ENCODE measurements at regions not wholly inside any gene's neighbourhood (a gene's known extent, or its start where the extent isn't known, plus 50 kb on each side); places are given as distances from the start of the nearest gene placed in this dataset.

DNA sequence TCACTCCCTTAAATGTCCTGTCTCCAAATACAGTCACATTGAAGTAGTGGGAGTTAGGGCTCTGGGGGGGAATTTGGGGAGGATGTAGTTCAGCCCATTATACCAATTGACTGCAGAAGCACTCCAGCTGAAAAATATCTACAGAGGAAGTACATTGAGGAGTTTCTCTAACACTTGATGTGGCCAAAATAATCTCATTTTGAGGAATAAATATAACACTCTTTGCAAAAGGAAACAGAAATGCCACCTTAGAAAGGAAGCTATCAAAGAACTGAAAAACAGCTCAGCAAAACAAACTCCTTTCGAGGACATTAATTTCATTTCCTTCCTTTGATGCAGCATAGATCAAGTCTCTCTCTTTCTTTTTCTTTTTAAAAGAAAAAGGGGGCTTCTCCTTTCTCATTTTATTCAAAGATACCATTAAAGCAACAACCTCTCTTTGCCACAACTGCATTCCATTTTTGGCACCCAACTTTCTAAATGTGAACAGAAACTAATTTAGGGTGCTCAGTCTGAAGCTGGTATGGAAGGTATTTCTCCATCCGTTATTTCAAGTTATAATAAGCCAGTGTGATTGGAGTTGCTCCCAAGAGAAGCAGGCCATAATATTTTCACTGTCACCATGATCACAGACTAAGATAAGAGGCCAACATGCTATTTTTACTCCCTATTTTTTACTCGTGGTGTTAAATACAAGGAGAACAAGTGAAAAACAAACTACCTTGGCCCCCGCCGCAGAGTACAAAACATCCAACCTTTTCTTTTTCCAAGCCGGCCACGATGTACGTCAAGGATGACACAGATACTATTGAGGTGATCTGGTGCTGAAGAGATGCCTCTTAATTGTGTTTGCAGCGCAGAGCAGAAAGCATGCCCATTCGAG lies 230.4 kb upstream of the GATB start:
- no TSS peak for BruUV-seq (replicated peaks)
- H3K36me3 ChIP-seq (ENCODE audit: insufficient read depth, low read length): no peaks in the 10 kb centered on the region
- no peak overlapping the region for H3K4me3 ChIP-seq (ENCODE audit: low read depth, low read length, poor library complexity, severe bottlenecking)
- no peaks in the 10 kb centered on the region for H3K4me1 ChIP-seq (ENCODE audit: insufficient read depth, low read length, poor library complexity, severe bottlenecking)
- intact Hi-C loops (cut with micrococcal nuclease; ENCODE audit: unreplicated experiment): no loop called here
- POLR2A ChIA-PET: no interaction called here
- H3K9me3 ChIP-seq (ENCODE audit: low read length): no peaks in the 10 kb centered on the region
- no peak overlapping the region for H3K27ac ChIP-seq (ENCODE audit: low read depth, low read length, poor library complexity, severe bottlenecking)
- no peaks in the 10 kb centered on the region for H3K9me2 ChIP-seq (ENCODE audit: insufficient read depth, low read length)
- TF ChIP-seq, protein P1, sequence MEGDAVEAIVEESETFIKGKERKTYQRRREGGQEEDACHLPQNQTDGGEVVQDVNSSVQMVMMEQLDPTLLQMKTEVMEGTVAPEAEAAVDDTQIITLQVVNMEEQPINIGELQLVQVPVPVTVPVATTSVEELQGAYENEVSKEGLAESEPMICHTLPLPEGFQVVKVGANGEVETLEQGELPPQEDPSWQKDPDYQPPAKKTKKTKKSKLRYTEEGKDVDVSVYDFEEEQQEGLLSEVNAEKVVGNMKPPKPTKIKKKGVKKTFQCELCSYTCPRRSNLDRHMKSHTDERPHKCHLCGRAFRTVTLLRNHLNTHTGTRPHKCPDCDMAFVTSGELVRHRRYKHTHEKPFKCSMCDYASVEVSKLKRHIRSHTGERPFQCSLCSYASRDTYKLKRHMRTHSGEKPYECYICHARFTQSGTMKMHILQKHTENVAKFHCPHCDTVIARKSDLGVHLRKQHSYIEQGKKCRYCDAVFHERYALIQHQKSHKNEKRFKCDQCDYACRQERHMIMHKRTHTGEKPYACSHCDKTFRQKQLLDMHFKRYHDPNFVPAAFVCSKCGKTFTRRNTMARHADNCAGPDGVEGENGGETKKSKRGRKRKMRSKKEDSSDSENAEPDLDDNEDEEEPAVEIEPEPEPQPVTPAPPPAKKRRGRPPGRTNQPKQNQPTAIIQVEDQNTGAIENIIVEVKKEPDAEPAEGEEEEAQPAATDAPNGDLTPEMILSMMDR (conservative IDR thresholded peaks at IDR 0.05; ENCODE audit: low read length): no peak
- no peak for TF ChIP-seq EZH2phosphoT487 (IDR thresholded peaks at IDR 0.05; ENCODE audit: borderline replicate concordance, low read depth, low read length)
- no peaks in the 10 kb centered on the region for H3K79me2 ChIP-seq (ENCODE audit: insufficient read depth, low read depth, low read length)
- no peak overlapping the region for H2AFZ ChIP-seq (ENCODE audit: low read length)
- H4K20me1 ChIP-seq (ENCODE audit: insufficient read depth, low read length): no peaks in the 10 kb centered on the region
- CTCF ChIA-PET (ENCODE audit: unreplicated experiment): no interaction called here
- no peak for DNase-seq (ENCODE audit: low spot score)
- no peak overlapping the region for H3K4me2 ChIP-seq (ENCODE audit: low read length)

DNA sequence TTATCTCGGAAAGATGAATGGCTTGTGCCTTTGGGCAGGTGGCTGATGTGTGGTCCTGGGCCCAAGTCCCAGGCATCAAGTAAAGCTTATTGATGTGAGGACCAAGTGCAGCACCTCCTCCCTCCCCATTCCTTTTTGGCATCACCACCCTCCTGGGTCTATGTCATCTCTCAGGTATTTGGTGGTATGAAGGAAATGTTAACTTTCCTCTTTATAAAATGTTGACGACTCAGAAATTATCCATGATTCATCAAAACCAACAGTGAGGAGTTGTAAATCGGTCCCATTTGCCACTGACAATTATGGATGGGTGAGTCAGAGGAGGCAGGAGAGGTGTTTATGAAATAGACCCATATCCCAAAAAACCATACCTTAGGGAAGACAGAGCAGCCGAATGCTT lies 229.4 kb upstream of the GATB start:
- Histone ChIP-seq H3K36me3 (ENCODE audit: insufficient read depth, low read length) (no peaks in the 10 kb centered on the region), H3K9me3 (ENCODE audit: low read length) (no peaks in the 10 kb centered on the region), H3K27ac (ENCODE audit: low read depth, low read length, poor library complexity, severe bottlenecking) (no peak overlapping the region), H3K4me3 (ENCODE audit: low read depth, low read length, poor library complexity, severe bottlenecking) (no peak overlapping the region), H3K4me2 (ENCODE audit: low read length) (no peak overlapping the region), H3K79me2 (ENCODE audit: insufficient read depth, low read depth, low read length) (no peaks in the 10 kb centered on the region), H4K20me1 (ENCODE audit: insufficient read depth, low read length) (no peaks in the 10 kb centered on the region), H3K4me1 (ENCODE audit: insufficient read depth, low read length, poor library complexity, severe bottlenecking) (no peaks in the 10 kb centered on the region), H3K9me2 (ENCODE audit: insufficient read depth, low read length) (no peaks in the 10 kb centered on the region), H2AFZ (ENCODE audit: low read length) (no peak overlapping the region)
- intact Hi-C loops (cut with micrococcal nuclease; ENCODE audit: unreplicated experiment): no loop called here
- no peak for TF ChIP-seq EZH2phosphoT487 (IDR thresholded peaks at IDR 0.05; ENCODE audit: borderline replicate concordance, low read depth, low read length)
- TF ChIP-seq, protein P1 (conservative IDR thresholded peaks at IDR 0.05; ENCODE audit: low read length): no peak
- ChIA-PET CTCF (ENCODE audit: unreplicated experiment) (no interaction called here), POLR2A (no interaction called here)
- BruUV-seq (replicated peaks): no TSS peak
- DNase-seq (ENCODE audit: low spot score): no peak

DNA sequence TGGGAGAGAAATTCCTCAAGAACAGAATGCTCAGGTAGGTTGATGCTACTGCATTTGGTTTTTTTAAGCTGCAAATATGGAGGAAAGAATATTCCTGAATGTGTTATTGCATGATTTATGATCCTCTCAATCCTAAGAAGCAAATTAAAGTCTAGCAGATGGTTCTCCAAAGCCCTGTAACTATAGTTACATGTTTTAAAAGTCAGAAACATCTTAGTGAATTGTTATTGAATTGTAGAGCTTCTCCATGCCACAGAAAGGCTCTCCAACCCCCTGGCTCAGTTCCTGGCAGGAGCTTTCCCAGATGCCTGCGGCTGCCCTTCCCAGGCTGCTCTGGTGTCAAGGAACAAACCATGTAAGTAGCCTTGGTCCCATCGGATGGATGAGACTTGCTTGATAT lies 227.8 kb upstream of the GATB start:
- POLR2A ChIA-PET: no interaction called here
- no peaks in the 10 kb centered on the region for H3K79me2 ChIP-seq (ENCODE audit: insufficient read depth, low read depth, low read length)
- no peak for TF ChIP-seq EZH2phosphoT487 (IDR thresholded peaks at IDR 0.05; ENCODE audit: borderline replicate concordance, low read depth, low read length)
- TF ChIP-seq, protein P1 (conservative IDR thresholded peaks at IDR 0.05; ENCODE audit: low read length): no peak
- H2AFZ ChIP-seq (ENCODE audit: low read length): no peak overlapping the region
- H3K9me2 ChIP-seq (ENCODE audit: insufficient read depth, low read length): no peaks in the 10 kb centered on the region
- intact Hi-C loops (cut with micrococcal nuclease; ENCODE audit: unreplicated experiment): loop anchor here (5.0 kb wide), 1 partner anchor 306 kb away; no protein-coding TSS in a partner anchor
- H3K4me2 ChIP-seq (ENCODE audit: low read length): no peak overlapping the region
- no peaks in the 10 kb centered on the region for H4K20me1 ChIP-seq (ENCODE audit: insufficient read depth, low read length)
- no peak for DNase-seq (ENCODE audit: low spot score)
- no peaks in the 10 kb centered on the region for H3K4me1 ChIP-seq (ENCODE audit: insufficient read depth, low read length, poor library complexity, severe bottlenecking)
- no peak overlapping the region for H3K4me3 ChIP-seq (ENCODE audit: low read depth, low read length, poor library complexity, severe bottlenecking)
- H3K27ac ChIP-seq (ENCODE audit: low read depth, low read length, poor library complexity, severe bottlenecking): no peak overlapping the region
- H3K9me3 ChIP-seq (ENCODE audit: low read length): no peaks in the 10 kb centered on the region
- no peaks in the 10 kb centered on the region for H3K36me3 ChIP-seq (ENCODE audit: insufficient read depth, low read length)
- BruUV-seq (replicated peaks): no TSS peak
- CTCF ChIA-PET (ENCODE audit: unreplicated experiment): no interaction called here

Data from OCI-LY7 (cell line).